Lung (tissue), 11 donors: ENCODE measurements at regions not wholly inside any gene's neighbourhood (a gene's known extent, or its start where the extent isn't known, plus 50 kb on each side); places are given as distances from the start of the nearest gene placed in this dataset.

Source experiments
- ATAC-seq: fragments of 200-7000 bp; cut with Tn5 transposase; one replicate; pipeline ENCODE4 v1.9.1; 2020; ENCODE audit warnings: moderate number of reproducible peaks; ENCODE audit not compliant: insufficient read depth, low FRiP score
- DNase-seq, 3 donors: peaks; one replicate each; pipeline ENCODE4 v3.0.0-alpha.2; 2013 to 2017
- H3K27ac ChIP-seq, 2 donors: one replicate each; pipeline ENCODE4 v1.5.1; 2013; ENCODE audit warnings: mild to moderate bottlenecking in 2 of 2, moderate library complexity in 2 of 2, control low read depth in 1 of 2, inconsistent platforms in 1 of 2, low read depth in 1 of 2, low read length in 1 of 2
- H3K27me3 ChIP-seq, 3 donors: one replicate each; pipeline ENCODE4 v1.5.1; 2013; ENCODE audit warnings: low read length in 2 of 3; ENCODE audit not compliant: control insufficient read depth in 3 of 3, insufficient read depth in 3 of 3
- H3K36me3 ChIP-seq, 4 donors: one replicate each; pipeline ENCODE4 v1.5.1; 2013; ENCODE audit warnings: low read length in 4 of 4, mild to moderate bottlenecking in 1 of 4, moderate library complexity in 1 of 4; ENCODE audit not compliant: control insufficient read depth in 4 of 4, insufficient read depth in 4 of 4
- H3K4me1 ChIP-seq, 5 donors: one replicate each; pipeline ENCODE4 v1.5.1; 2013; ENCODE audit warnings: low read length in 5 of 5, mild to moderate bottlenecking in 2 of 5, moderate library complexity in 1 of 5; ENCODE audit not compliant: control insufficient read depth in 5 of 5, insufficient read depth in 5 of 5
- H3K4me3 ChIP-seq: one replicate; pipeline ENCODE4 v1.5.1; 2013; ENCODE audit warnings: mild to moderate bottlenecking, control low read depth, moderate library complexity
- H3K9ac ChIP-seq, 2 donors: one replicate each; pipeline ENCODE4 v1.5.1; 2013; ENCODE audit warnings: low read length in 2 of 2, control low read depth in 1 of 2; ENCODE audit not compliant: insufficient read depth in 1 of 2
- H3K9me3 ChIP-seq, 4 donors: one replicate each; pipeline ENCODE4 v1.5.1; 2013; ENCODE audit warnings: low read length in 3 of 4, mild to moderate bottlenecking in 1 of 4, moderate library complexity in 1 of 4; ENCODE audit not compliant: control insufficient read depth in 4 of 4, insufficient read depth in 3 of 4
- WGBS, 2 donors: extraction: QIAGEN DNeasy Blood & Tissue Kit; methylation state at CpG; one replicate each; pipeline ENCODE4 v1.1.7; 2013; 5-methylcytosine and 5-hydroxymethylcytosine counted together
- TF ChIP-seq, protein P1 (sequence below): IDR thresholded peaks from 2 replicates; pipeline ENCODE4 v1.5.1; 2012; ENCODE audit warnings: mild to moderate bottlenecking; ENCODE audit errors: control extremely low read depth, extremely low read depth
- donor health status: control.
- donor health status: control.
- donor health status: Bipolar disorder and iron deficiency.
- donor health status: healthy.
- donor health status: DM: yes; HTN: yes; CAD: no.

DNA sequence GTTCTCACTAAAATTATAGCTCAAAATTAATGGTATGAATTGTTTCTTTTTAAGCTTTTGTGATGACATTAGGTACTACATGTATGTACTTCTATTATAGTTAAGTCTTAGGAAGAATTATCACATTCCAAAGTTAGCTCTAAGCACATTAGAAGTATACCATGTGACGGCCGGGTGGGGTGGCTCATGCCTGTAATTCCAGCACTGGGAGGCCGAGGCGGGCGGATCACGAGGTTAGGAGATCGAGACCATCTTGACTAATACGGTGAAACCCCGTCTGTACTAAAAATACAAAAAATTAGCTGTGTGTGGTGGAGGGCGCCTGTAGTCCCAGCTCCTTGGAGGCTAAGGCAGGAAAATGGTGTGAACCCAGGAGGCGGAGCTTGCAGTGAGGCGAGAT is 1265.1 kb upstream of the SPRY2 start:
- Histone ChIP-seq H3K9ac (no peak overlapping the region), H3K27ac (no peak overlapping the region), H3K9me3 (no peaks in the 10 kb centered on the region), H3K4me3 (no peak overlapping the region), H3K27me3 (no peaks in the 10 kb centered on the region), H3K36me3 (no peaks in the 10 kb centered on the region), H3K4me1 (no peaks in the 10 kb centered on the region)
- DNase-seq (no peak), ATAC-seq (no peak)
- WGBS, 2 donors, result 93 to 94% methylated on average over 12 of the region's 12 CpGs
- TF ChIP-seq, protein P1, sequence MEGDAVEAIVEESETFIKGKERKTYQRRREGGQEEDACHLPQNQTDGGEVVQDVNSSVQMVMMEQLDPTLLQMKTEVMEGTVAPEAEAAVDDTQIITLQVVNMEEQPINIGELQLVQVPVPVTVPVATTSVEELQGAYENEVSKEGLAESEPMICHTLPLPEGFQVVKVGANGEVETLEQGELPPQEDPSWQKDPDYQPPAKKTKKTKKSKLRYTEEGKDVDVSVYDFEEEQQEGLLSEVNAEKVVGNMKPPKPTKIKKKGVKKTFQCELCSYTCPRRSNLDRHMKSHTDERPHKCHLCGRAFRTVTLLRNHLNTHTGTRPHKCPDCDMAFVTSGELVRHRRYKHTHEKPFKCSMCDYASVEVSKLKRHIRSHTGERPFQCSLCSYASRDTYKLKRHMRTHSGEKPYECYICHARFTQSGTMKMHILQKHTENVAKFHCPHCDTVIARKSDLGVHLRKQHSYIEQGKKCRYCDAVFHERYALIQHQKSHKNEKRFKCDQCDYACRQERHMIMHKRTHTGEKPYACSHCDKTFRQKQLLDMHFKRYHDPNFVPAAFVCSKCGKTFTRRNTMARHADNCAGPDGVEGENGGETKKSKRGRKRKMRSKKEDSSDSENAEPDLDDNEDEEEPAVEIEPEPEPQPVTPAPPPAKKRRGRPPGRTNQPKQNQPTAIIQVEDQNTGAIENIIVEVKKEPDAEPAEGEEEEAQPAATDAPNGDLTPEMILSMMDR, result no peak

GRCh38 chr13:81602241-81602640 is 1261.3 kb upstream of the SPRY2 start:
- H3K9me3 ChIP-seq, result no peaks in the 10 kb centered on the region
- ATAC-seq (no peak), DNase-seq (no peak)
- no peak overlapping the region for H3K27ac ChIP-seq
- no peak overlapping the region for H3K9ac ChIP-seq
- no peaks in the 10 kb centered on the region for H3K36me3 ChIP-seq
- no peaks in the 10 kb centered on the region for H3K27me3 ChIP-seq
- TF ChIP-seq, protein P1, result no peak
- H3K4me3 ChIP-seq, result no peak overlapping the region
- H3K4me1 ChIP-seq, result no peaks in the 10 kb centered on the region

DNA sequence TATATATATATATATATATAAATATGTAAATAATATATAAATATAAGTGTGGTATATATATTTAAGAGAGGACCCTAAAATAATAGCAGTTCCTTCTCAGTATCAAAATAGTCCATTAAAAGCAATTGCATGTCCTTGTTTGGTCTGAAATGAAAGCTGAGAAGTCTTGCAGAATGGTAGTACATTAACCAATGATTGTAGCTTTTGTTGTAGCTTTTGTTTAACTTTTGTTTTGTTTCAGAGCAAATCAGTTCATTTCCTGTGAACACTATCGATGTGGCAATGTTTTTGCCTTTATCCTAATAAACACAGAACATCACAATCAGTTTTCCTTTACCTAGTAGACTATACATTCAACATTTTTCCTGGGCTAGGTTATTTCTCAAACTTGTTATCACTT is 1256.2 kb upstream of the SPRY2 start:
- WGBS, 2 donors, result 65% methylated on average over 1 of the region's 1 CpG
- Histone ChIP-seq H3K4me3 (no peak overlapping the region), H3K9ac (no peak overlapping the region), H3K9me3 (no peaks in the 10 kb centered on the region), H3K27me3 (no peaks in the 10 kb centered on the region), H3K4me1 (no peaks in the 10 kb centered on the region), H3K36me3 (no peaks in the 10 kb centered on the region), H3K27ac (no peak overlapping the region)
- ATAC-seq, result no peak
- DNase-seq, result no peak
- TF ChIP-seq, protein P1, result no peak

DNA sequence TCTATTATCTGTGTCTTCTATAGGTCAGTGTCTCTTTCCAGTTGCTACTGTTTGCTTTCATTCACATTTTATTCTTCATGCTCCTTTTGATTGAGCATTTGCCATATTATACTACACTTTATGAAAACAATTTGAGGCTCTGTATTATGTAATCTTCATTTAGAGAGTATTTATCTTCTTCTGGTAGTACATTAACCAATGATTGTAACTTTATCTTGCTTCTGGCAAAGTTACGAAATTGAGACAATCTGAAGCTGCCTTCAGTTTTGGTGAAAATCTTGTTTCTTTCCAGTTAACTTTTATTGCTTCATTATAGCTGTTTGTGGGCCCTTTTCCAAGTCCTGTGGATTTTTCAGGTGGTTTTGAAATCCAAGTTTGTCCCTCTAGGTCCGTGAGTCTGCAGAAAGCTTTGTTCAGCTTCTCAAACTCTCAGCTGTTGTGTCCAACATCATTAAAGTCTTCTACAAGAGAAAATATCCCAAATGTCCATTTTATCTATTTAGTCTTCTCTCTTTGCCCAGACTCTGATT is 1255.4 kb upstream of the SPRY2 start:
- no peak for DNase-seq
- Histone ChIP-seq H3K27ac (no peak overlapping the region), H3K9me3 (no peaks in the 10 kb centered on the region), H3K36me3 (no peaks in the 10 kb centered on the region), H3K9ac (no peak overlapping the region), H3K4me1 (no peaks in the 10 kb centered on the region), H3K27me3 (no peaks in the 10 kb centered on the region), H3K4me3 (no peak overlapping the region)
- TF ChIP-seq, protein P1, result no peak
- ATAC-seq, result no peak
- WGBS, 2 donors, result 52 to 74% methylated on average over 2 of the region's 2 CpGs
